ENCODE measurements at regions not wholly inside any gene's neighbourhood (a gene's known extent, or its start where the extent isn't known, plus 50 kb on each side); places are given as distances from the start of the nearest gene placed in this dataset.

DNA sequence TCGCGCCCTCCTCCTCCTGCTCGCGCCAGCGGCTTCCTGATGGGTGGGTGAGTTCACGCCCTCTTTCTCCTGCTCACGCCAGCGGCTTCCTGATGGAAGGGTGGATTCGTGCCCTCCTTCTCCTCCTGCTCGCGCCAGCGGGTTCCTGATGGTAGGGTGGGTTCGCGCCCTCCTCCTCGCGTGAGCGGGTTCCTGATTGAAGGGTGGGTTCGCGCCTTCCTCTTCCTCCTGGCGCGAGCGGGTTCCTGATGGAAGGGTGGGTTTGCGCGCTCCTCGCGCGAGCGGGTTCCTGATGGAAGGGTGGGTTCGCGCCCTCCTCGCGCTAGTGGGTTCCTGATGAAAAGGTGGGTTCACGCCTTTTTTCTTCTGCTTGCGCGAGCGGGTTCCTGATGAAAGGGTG lies 62.0 kb upstream of the MGAT5 start:
- Mint-ChIP-seq H3K36me3 (ENCODE audit: insufficient read depth, unreplicated experiment) (peaks cover 20% of the 10 kb centered on the region), H3K4me1 (ENCODE audit: low read depth, unreplicated experiment) (peaks cover 55% of the 10 kb centered on the region), H3K9me3 (ENCODE audit: low read depth, unreplicated experiment) (peaks cover 3% of the 10 kb centered on the region), H3K27me3 (ENCODE audit: unreplicated experiment) (no peaks in the 10 kb centered on the region), H3K4me3 (ENCODE audit: low read depth, unreplicated experiment) (no peak overlapping the region), H3K27ac (ENCODE audit: unreplicated experiment) (peak overlapping the region; percentile 32)
- no TSS peak for BruUV-seq (replicated peaks)
- TF ChIP-seq CTCF (IDR thresholded peaks at IDR 0.05; ENCODE audit: unreplicated experiment) = no peak
- CTCF ChIA-PET = no interaction called here
- DNase-seq = no peak
- intact Hi-C loops (cut with micrococcal nuclease; ENCODE audit: unreplicated experiment) = no loop called here

DNA sequence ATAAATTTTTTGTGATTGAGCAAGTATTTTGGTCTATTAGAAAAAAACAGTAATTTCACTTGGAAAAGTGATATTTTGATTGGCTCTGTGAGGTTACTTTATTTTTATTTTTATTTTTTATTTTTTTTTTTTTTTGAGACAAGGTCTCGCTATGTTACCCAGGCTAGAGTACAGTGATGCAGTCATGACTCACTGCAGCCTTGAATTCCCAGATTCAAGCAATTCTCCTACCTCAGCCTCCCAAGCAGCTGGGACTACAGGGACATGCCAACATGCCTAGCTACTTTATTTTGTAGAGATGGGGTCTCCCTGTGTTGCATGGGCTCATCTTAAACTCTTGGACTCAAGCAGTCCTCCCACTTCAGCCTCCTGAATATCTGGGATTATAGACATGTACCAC lies 60.9 kb upstream of the MGAT5 start:
- TF ChIP-seq CTCF (IDR thresholded peaks at IDR 0.05; ENCODE audit: unreplicated experiment) = no peak
- H3K27me3 Mint-ChIP-seq (ENCODE audit: unreplicated experiment) = no peaks in the 10 kb centered on the region
- H3K9me3 Mint-ChIP-seq (ENCODE audit: low read depth, unreplicated experiment) = peaks cover 3% of the 10 kb centered on the region
- no peak overlapping the region for H3K27ac Mint-ChIP-seq (ENCODE audit: unreplicated experiment)
- peaks cover 55% of the 10 kb centered on the region for H3K4me1 Mint-ChIP-seq (ENCODE audit: low read depth, unreplicated experiment)
- peaks cover 20% of the 10 kb centered on the region for H3K36me3 Mint-ChIP-seq (ENCODE audit: insufficient read depth, unreplicated experiment)
- H3K4me3 Mint-ChIP-seq (ENCODE audit: low read depth, unreplicated experiment) = no peak overlapping the region
- no peak for DNase-seq
- intact Hi-C loops (cut with micrococcal nuclease; ENCODE audit: unreplicated experiment) = no loop called here
- BruUV-seq (replicated peaks) = no TSS peak
- CTCF ChIA-PET = no interaction called here

DNA sequence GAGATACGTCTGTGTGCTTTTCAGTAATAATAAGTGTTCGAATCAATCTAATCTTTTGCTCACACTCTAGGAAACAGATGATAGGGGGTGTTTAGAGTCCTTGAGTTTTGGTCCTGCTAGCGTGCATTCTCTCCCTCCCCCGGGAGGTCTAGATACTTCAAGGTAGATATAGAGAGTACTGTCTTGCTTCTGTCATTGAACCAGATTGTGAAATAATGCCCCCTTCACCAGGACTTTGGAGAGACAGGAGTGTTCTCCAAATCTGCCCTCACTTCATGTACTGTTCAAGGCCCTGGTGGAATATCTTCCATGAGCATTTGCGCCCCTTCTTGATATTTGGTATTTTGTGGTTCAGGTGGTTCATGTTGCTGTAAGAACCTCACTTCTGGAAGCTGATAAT lies 59.4 kb upstream of the MGAT5 start:
- intact Hi-C loops (cut with micrococcal nuclease; ENCODE audit: unreplicated experiment) = no loop called here
- no peak for TF ChIP-seq CTCF (IDR thresholded peaks at IDR 0.05; ENCODE audit: unreplicated experiment)
- H3K4me3 Mint-ChIP-seq (ENCODE audit: low read depth, unreplicated experiment) = no peak overlapping the region
- peaks cover 47% of the 10 kb centered on the region for H3K4me1 Mint-ChIP-seq (ENCODE audit: low read depth, unreplicated experiment)
- no peak for DNase-seq
- H3K27me3 Mint-ChIP-seq (ENCODE audit: unreplicated experiment) = no peaks in the 10 kb centered on the region
- CTCF ChIA-PET = no interaction called here
- H3K36me3 Mint-ChIP-seq (ENCODE audit: insufficient read depth, unreplicated experiment) = peaks cover 11% of the 10 kb centered on the region
- H3K27ac Mint-ChIP-seq (ENCODE audit: unreplicated experiment) = no peak overlapping the region
- H3K9me3 Mint-ChIP-seq (ENCODE audit: low read depth, unreplicated experiment) = peaks cover 3% of the 10 kb centered on the region
- BruUV-seq (replicated peaks) = no TSS peak

GRCh38 chr2:134195341-134195740 lies 58.5 kb upstream of the MGAT5 start:
- CTCF ChIA-PET = no interaction called here
- Mint-ChIP-seq H3K36me3 (ENCODE audit: insufficient read depth, unreplicated experiment) (peaks cover 11% of the 10 kb centered on the region), H3K4me1 (ENCODE audit: low read depth, unreplicated experiment) (peaks cover 40% of the 10 kb centered on the region), H3K27me3 (ENCODE audit: unreplicated experiment) (no peaks in the 10 kb centered on the region), H3K27ac (ENCODE audit: unreplicated experiment) (no peak overlapping the region), H3K9me3 (ENCODE audit: low read depth, unreplicated experiment) (peaks cover 3% of the 10 kb centered on the region), H3K4me3 (ENCODE audit: low read depth, unreplicated experiment) (no peak overlapping the region)
- intact Hi-C loops (cut with micrococcal nuclease; ENCODE audit: unreplicated experiment) = no loop called here
- no peak for TF ChIP-seq CTCF (IDR thresholded peaks at IDR 0.05; ENCODE audit: unreplicated experiment)
- no peak for DNase-seq
- no TSS peak for BruUV-seq (replicated peaks)

GRCh38 chr2:134197445-134197844 lies 56.4 kb upstream of the MGAT5 start:
- CTCF ChIA-PET = interaction anchor here (0.5 kb wide), 1 partner anchor 66 kb away, joined by 4 read pairs; no protein-coding TSS in a partner anchor
- no peak for DNase-seq
- Mint-ChIP-seq H3K36me3 (ENCODE audit: insufficient read depth, unreplicated experiment) (no peaks in the 10 kb centered on the region), H3K27ac (ENCODE audit: unreplicated experiment) (no peak overlapping the region), H3K4me3 (ENCODE audit: low read depth, unreplicated experiment) (no peak overlapping the region), H3K9me3 (ENCODE audit: low read depth, unreplicated experiment) (no peaks in the 10 kb centered on the region), H3K27me3 (ENCODE audit: unreplicated experiment) (no peaks in the 10 kb centered on the region), H3K4me1 (ENCODE audit: low read depth, unreplicated experiment) (peaks cover 41% of the 10 kb centered on the region)
- intact Hi-C loops (cut with micrococcal nuclease; ENCODE audit: unreplicated experiment) = no loop called here
- no peak for TF ChIP-seq CTCF (IDR thresholded peaks at IDR 0.05; ENCODE audit: unreplicated experiment)
- no TSS peak for BruUV-seq (replicated peaks)

Data from Calu3 (cell line).